Neural progenitor cell (in vitro differentiated cells): ENCODE measurements at regions not wholly inside any gene's neighbourhood (a gene's known extent, or its start where the extent isn't known, plus 50 kb on each side); places are given as distances from the start of the nearest gene placed in this dataset.

Source experiments
- DNase-seq: peaks from one replicate; pipeline ENCODE4 v3.0.0-alpha.2; 2016; ENCODE audit warnings: low spot score
- H2AFZ ChIP-seq: fragments of 200-600 bp; sonication (generic); replicated peaks from 2 replicates; pipeline ENCODE4 v1.6.1; 2016; ENCODE audit warnings: antibody characterized with exemption
- H3F3A ChIP-seq: fragments of 200-600 bp; sonication (generic); 2 replicates; pipeline ENCODE4 v1.6.1; 2016; ENCODE audit warnings: antibody characterized with exemption, low read depth
- H3K27ac ChIP-seq: fragments of 200-600 bp; sonication (generic); 2 replicates; pipeline ENCODE4 v1.5.1; 2016; ENCODE audit warnings: mild to moderate bottlenecking
- H3K27me3 ChIP-seq: fragments of 200-600 bp; sonication (generic); 2 replicates; pipeline ENCODE4 v1.6.1; 2016; ENCODE audit warnings: mild to moderate bottlenecking, moderate library complexity
- H3K36me3 ChIP-seq: fragments of 200-600 bp; sonication (generic); 2 replicates; pipeline ENCODE4 v1.5.1; 2016
- H3K4me1 ChIP-seq: fragments of 200-600 bp; sonication (generic); 2 replicates; pipeline ENCODE4 v1.6.1; 2016; ENCODE audit warnings: mixed run types
- H3K4me2 ChIP-seq: fragments of 200-600 bp; sonication (generic); 2 replicates; pipeline ENCODE4 v1.6.1; 2016
- H3K4me3 ChIP-seq: fragments of 200-600 bp; sonication (generic); 2 replicates; pipeline ENCODE4 v1.5.1; 2016
- H3K79me2 ChIP-seq: fragments of 200-600 bp; sonication (generic); 2 replicates; pipeline ENCODE4 v1.6.1; 2016; ENCODE audit warnings: low read depth
- H3K9ac ChIP-seq: fragments of 200-600 bp; sonication (generic); 2 replicates; pipeline ENCODE4 v1.6.1; 2016
- H3K9me3 ChIP-seq: fragments of 200-600 bp; sonication (generic); 2 replicates; pipeline ENCODE4 v1.5.1; 2016; ENCODE audit warnings: low read depth
- H4K20me1 ChIP-seq: fragments of 200-600 bp; sonication (generic); 2 replicates; pipeline ENCODE4 v1.6.1; 2016; ENCODE audit warnings: low read depth
- H3K27ac Mint-ChIP-seq: 3 replicates; pipeline ENCODE4 v1.8.0; 2021; ENCODE audit warnings: mixed read lengths
- H3K27me3 Mint-ChIP-seq: 2 replicates; pipeline ENCODE4 v1.8.0; 2022; ENCODE audit warnings: low read depth, mild to moderate bottlenecking, inconsistent platforms, moderate library complexity, mixed read lengths; ENCODE audit not compliant: insufficient read depth
- H3K36me3 Mint-ChIP-seq: 3 replicates; pipeline ENCODE4 v1.8.0; 2021; ENCODE audit warnings: mixed read lengths
- H3K4me1 Mint-ChIP-seq: 3 replicates; pipeline ENCODE4 v1.8.0; 2021; ENCODE audit warnings: mixed read lengths
- H3K4me3 Mint-ChIP-seq: 3 replicates; pipeline ENCODE4 v1.8.0; 2021; ENCODE audit warnings: mild to moderate bottlenecking, moderate library complexity, mixed read lengths
- H3K9me3 Mint-ChIP-seq: 3 replicates; pipeline ENCODE4 v1.8.0; 2020; ENCODE audit warnings: mixed read lengths
- CTCF ChIP-seq: fragments of 200-600 bp; sonication (generic); IDR thresholded peaks from 2 replicates; pipeline ENCODE4 v1.5.1; 2017; ENCODE audit warnings: antibody characterized with exemption, mild to moderate bottlenecking
- EZH2 ChIP-seq: fragments of 200-600 bp; sonication (generic); IDR thresholded peaks from 2 replicates; pipeline ENCODE4 v1.6.1; 2017; ENCODE audit warnings: antibody characterized with exemption, mild to moderate bottlenecking, moderate library complexity
- EZH2phosphoT487 ChIP-seq: fragments of 200-600 bp; sonication (generic); IDR thresholded peaks from 2 replicates; pipeline ENCODE4 v1.6.1; 2017; ENCODE audit warnings: antibody characterized with exemption

GRCh38 chr15:61753018-61753710 lies 307.1 kb downstream of the VPS13C start:
- DNase-seq: no peak
- Mint-ChIP-seq H3K27me3 (no peaks in the 10 kb centered on the region), H3K36me3 (no peaks in the 10 kb centered on the region), H3K9me3 (no peaks in the 10 kb centered on the region), H3K27ac (no peak overlapping the region), H3K4me1 (no peaks in the 10 kb centered on the region), H3K4me3 (no peak overlapping the region)
- Histone ChIP-seq H3K4me2 (no peak overlapping the region), H3K79me2 (no peaks in the 10 kb centered on the region), H3K27me3 (no peaks in the 10 kb centered on the region), H3K36me3 (no peaks in the 10 kb centered on the region), H3K9ac (no peak overlapping the region), H3K27ac (no peak overlapping the region), H2AFZ (no peak overlapping the region), H3K4me3 (no peak overlapping the region), H3F3A (no peaks in the 10 kb centered on the region), H3K4me1 (no peaks in the 10 kb centered on the region), H4K20me1 (no peaks in the 10 kb centered on the region), H3K9me3 (no peaks in the 10 kb centered on the region)
- TF ChIP-seq EZH2 (no peak), EZH2phosphoT487 (no peak), CTCF (no peak)

GRCh38 chr15:61752001-61752400 lies 308.2 kb downstream of the VPS13C start:
- Histone ChIP-seq H3K9me3 (no peaks in the 10 kb centered on the region), H3K4me3 (no peak overlapping the region), H3K79me2 (no peaks in the 10 kb centered on the region), H3F3A (no peaks in the 10 kb centered on the region), H2AFZ (peak overlapping the region; percentile 55), H3K9ac (no peak overlapping the region), H3K4me1 (no peaks in the 10 kb centered on the region), H3K36me3 (no peaks in the 10 kb centered on the region), H3K27me3 (no peaks in the 10 kb centered on the region), H3K27ac (no peak overlapping the region), H3K4me2 (no peak overlapping the region), H4K20me1 (no peaks in the 10 kb centered on the region)
- Mint-ChIP-seq H3K27me3 (no peaks in the 10 kb centered on the region), H3K27ac (no peak overlapping the region), H3K4me3 (no peak overlapping the region), H3K9me3 (no peaks in the 10 kb centered on the region), H3K36me3 (no peaks in the 10 kb centered on the region), H3K4me1 (no peaks in the 10 kb centered on the region)
- DNase-seq: no peak
- TF ChIP-seq EZH2 (no peak), EZH2phosphoT487 (no peak), CTCF (no peak)

- Mint-ChIP-seq H3K36me3 (no peaks in the 10 kb centered on the region), H3K4me3 (no peak overlapping the region), H3K27me3 (no peaks in the 10 kb centered on the region), H3K4me1 (no peaks in the 10 kb centered on the region), H3K9me3 (no peaks in the 10 kb centered on the region), H3K27ac (no peak overlapping the region)
- H3K27ac ChIP-seq: no peak overlapping the region
- H3K79me2 ChIP-seq: no peaks in the 10 kb centered on the region
- H3K36me3 ChIP-seq: no peaks in the 10 kb centered on the region
- H3K4me2 ChIP-seq: no peak overlapping the region
- no peaks in the 10 kb centered on the region for H3K4me1 ChIP-seq
- no peaks in the 10 kb centered on the region for H4K20me1 ChIP-seq
- H3K27me3 ChIP-seq: no peaks in the 10 kb centered on the region
- DNase-seq: no peak
- H3K4me3 ChIP-seq: no peak overlapping the region
- no peak overlapping the region for H2AFZ ChIP-seq
- H3K9me3 ChIP-seq: no peaks in the 10 kb centered on the region
- TF ChIP-seq EZH2 (no peak), EZH2phosphoT487 (no peak), CTCF (no peak)
- no peak overlapping the region for H3K9ac ChIP-seq
- H3F3A ChIP-seq: no peaks in the 10 kb centered on the region
These were observed 309.8 kb downstream of the VPS13C start for GRCh38 chr15:61750271-61751084.
